GM19372 (cell line): ENCODE measurements at regions not wholly inside any gene's neighbourhood (a gene's known extent, or its start where the extent isn't known, plus 50 kb on each side); places are given as distances from the start of the nearest gene placed in this dataset.
A peak's percentile ranks its signal among the peaks of the same experiment; 100 is the strongest.
"Not testable (repeated sequence)": the region's sequence is repeated elsewhere in the genome, so short reads cannot be mapped to it uniquely, and the experiment has no call there.

ENCODE experiments used
- ATAC-seq: cut with Tn5 transposase; IDR thresholded peaks from one replicate; pipeline ENCODE4 v1.9.1; 2021; ENCODE audit warnings: mild to moderate bottlenecking, low read depth, moderate library complexity; ENCODE audit not compliant: unreplicated experiment

GRCh38 chrX:136975684-136976470 lies 57.9 kb downstream of the GPR101 start:
- ATAC-seq: no peak

- no peak for ATAC-seq
Measured at GRCh38 chrX:136967966-136968365, 65.8 kb downstream of the GPR101 start.

- ATAC-seq: no peak
Measured at GRCh38 chrX:136963973-136964372, 69.8 kb downstream of the GPR101 start.

GRCh38 chrX:136961594-136962135 lies 72.1 kb downstream of the GPR101 start:
- no peak for ATAC-seq

- ATAC-seq: no peak
Measured at GRCh38 chrX:136954930-136955329, 74.4 kb upstream of the RBMX start.

GRCh38 chrX:136953867-136954787 lies 73.6 kb upstream of the RBMX start:
- ATAC-seq: peak; percentile 97

- ATAC-seq: no peak
Measured at GRCh38 chrX:136950211-136950610, 69.7 kb upstream of the RBMX start.

- ATAC-seq: no peak
Measured at GRCh38 chrX:136941396-136942337, 61.1 kb upstream of the RBMX start.

GRCh38 chrX:136936183-136936549 lies 55.6 kb upstream of the RBMX start:
- ATAC-seq: no peak

- ATAC-seq: not testable (repeated sequence)
Measured at GRCh38 chrX:136935533-136936182, 55.1 kb upstream of the RBMX start.

- not testable (repeated sequence) for ATAC-seq
Measured at GRCh38 chrX:136934652-136935051, 54.1 kb upstream of the RBMX start.

GRCh38 chrX:136933611-136934145 lies 53.2 kb upstream of the RBMX start:
- no peak for ATAC-seq

- no peak for ATAC-seq
Measured at GRCh38 chrX:136931661-136932060, 51.1 kb upstream of the RBMX start.
